ENCODE measurements at regions not wholly inside any gene's neighbourhood (a gene's known extent, or its start where the extent isn't known, plus 50 kb on each side); places are given as distances from the start of the nearest gene placed in this dataset.

DNA sequence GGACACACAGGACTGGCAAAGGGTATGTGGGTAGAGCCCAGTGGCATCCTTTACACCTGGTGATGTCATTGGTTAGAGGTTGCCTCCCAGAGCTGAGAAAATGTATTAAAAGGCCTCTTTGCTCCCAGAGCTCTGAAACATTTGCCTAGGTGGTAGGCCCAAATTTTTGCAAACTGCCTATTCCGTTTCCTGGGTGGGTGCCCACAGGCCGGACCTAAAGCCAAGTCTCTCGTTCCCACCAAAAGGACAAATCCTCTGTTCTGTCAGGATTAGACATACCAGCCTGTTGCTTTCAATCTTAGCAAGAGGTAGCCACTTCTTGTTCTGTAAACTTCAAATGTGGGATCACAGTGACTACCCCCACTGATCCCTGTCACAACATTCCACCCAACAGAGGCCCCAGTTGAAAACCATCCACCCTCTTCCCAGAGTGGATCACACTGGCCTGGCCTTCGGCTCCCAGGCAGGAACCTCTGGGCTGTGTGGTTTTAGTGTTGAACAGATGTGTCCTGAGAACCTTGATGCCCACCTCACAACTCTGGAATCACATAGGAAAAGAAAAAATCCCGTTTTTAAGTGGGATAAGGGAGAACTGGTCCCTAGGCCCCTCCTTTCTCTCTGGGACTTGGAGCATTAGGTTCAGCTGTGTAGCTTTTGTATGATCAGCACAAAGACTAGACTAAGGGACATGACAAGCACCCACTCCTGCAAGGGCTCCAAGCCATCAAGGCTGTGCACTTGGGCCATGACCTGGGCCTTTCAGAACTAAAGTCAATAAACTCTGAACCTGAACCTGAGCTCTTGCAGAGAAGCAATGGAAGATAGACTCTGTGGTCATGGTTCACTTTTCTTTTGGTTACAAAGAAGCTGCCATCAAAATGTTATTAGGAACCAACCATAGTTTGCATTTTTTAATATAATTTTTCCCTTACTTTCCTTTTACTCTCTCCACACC, 211.3 kb downstream of the CYP26B1 start:
- no peaks in the 10 kb centered on the region for H3K9me3 ChIP-seq (ENCODE audit: low read length)
- TF ChIP-seq SMC3 (conservative IDR thresholded peaks at IDR 0.05; ENCODE audit: poor library complexity) = no peak
- TF ChIP-seq, protein P1, sequence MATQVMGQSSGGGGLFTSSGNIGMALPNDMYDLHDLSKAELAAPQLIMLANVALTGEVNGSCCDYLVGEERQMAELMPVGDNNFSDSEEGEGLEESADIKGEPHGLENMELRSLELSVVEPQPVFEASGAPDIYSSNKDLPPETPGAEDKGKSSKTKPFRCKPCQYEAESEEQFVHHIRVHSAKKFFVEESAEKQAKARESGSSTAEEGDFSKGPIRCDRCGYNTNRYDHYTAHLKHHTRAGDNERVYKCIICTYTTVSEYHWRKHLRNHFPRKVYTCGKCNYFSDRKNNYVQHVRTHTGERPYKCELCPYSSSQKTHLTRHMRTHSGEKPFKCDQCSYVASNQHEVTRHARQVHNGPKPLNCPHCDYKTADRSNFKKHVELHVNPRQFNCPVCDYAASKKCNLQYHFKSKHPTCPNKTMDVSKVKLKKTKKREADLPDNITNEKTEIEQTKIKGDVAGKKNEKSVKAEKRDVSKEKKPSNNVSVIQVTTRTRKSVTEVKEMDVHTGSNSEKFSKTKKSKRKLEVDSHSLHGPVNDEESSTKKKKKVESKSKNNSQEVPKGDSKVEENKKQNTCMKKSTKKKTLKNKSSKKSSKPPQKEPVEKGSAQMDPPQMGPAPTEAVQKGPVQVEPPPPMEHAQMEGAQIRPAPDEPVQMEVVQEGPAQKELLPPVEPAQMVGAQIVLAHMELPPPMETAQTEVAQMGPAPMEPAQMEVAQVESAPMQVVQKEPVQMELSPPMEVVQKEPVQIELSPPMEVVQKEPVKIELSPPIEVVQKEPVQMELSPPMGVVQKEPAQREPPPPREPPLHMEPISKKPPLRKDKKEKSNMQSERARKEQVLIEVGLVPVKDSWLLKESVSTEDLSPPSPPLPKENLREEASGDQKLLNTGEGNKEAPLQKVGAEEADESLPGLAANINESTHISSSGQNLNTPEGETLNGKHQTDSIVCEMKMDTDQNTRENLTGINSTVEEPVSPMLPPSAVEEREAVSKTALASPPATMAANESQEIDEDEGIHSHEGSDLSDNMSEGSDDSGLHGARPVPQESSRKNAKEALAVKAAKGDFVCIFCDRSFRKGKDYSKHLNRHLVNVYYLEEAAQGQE (IDR thresholded peaks at IDR 0.05; ENCODE audit: borderline replicate concordance) = no peak
- TF ChIP-seq MXI1 (conservative IDR thresholded peaks at IDR 0.05; ENCODE audit: poor library complexity, severe bottlenecking) = no peak
- TF ChIP-seq RAD21 (conservative IDR thresholded peaks at IDR 0.05) = no peak
- TF ChIP-seq TAF1 (IDR thresholded peaks at IDR 0.05; ENCODE audit: low read depth) = no peak
- no peak for TF ChIP-seq EZH2 (IDR thresholded peaks at IDR 0.05; ENCODE audit: borderline replicate concordance, insufficient read depth, low read length, poor library complexity, severe bottlenecking)
- TF ChIP-seq POLR2AphosphoS5 (IDR thresholded peaks at IDR 0.05) = no peak
- TF ChIP-seq EP300 (conservative IDR thresholded peaks at IDR 0.05; ENCODE audit: poor library complexity, severe bottlenecking) = no peak
- TF ChIP-seq, protein P2, sequence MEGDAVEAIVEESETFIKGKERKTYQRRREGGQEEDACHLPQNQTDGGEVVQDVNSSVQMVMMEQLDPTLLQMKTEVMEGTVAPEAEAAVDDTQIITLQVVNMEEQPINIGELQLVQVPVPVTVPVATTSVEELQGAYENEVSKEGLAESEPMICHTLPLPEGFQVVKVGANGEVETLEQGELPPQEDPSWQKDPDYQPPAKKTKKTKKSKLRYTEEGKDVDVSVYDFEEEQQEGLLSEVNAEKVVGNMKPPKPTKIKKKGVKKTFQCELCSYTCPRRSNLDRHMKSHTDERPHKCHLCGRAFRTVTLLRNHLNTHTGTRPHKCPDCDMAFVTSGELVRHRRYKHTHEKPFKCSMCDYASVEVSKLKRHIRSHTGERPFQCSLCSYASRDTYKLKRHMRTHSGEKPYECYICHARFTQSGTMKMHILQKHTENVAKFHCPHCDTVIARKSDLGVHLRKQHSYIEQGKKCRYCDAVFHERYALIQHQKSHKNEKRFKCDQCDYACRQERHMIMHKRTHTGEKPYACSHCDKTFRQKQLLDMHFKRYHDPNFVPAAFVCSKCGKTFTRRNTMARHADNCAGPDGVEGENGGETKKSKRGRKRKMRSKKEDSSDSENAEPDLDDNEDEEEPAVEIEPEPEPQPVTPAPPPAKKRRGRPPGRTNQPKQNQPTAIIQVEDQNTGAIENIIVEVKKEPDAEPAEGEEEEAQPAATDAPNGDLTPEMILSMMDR (IDR thresholded peaks at IDR 0.05; ENCODE audit: poor library complexity, severe bottlenecking) = no peak
- no peaks in the 10 kb centered on the region for H3K27me3 ChIP-seq (ENCODE audit: insufficient read depth, low read depth, low read length)
- no peak overlapping the region for H3K27ac ChIP-seq (ENCODE audit: low read length)
- H3K9ac ChIP-seq (ENCODE audit: low read length) = no peak overlapping the region
- no peaks in the 10 kb centered on the region for H3K36me3 ChIP-seq (ENCODE audit: insufficient read depth, low read length)
- no peaks in the 10 kb centered on the region for H4K20me1 ChIP-seq (ENCODE audit: insufficient read depth)
- no peak overlapping the region for H2AFZ ChIP-seq (ENCODE audit: low read depth, low read length)
- H3F3A ChIP-seq (ENCODE audit: insufficient read depth, low read length, poor library complexity, severe bottlenecking) = no peaks in the 10 kb centered on the region
- H3K79me2 ChIP-seq (replicated peaks; ENCODE audit: insufficient read depth, low read length) = no peaks in the 10 kb centered on the region
- H3K4me3 ChIP-seq (ENCODE audit: low read length) = no peak overlapping the region
- no peaks in the 10 kb centered on the region for H3K9me2 ChIP-seq (ENCODE audit: insufficient read depth, low read length)
- H3K4me2 ChIP-seq (ENCODE audit: low read length) = no peak overlapping the region

- no peaks in the 10 kb centered on the region for H3K27me3 ChIP-seq (ENCODE audit: insufficient read depth, low read depth, low read length)
- H3K4me2 ChIP-seq (ENCODE audit: low read length) = no peak overlapping the region
- no peaks in the 10 kb centered on the region for H3K36me3 ChIP-seq (ENCODE audit: insufficient read depth, low read length)
- H3K27ac ChIP-seq (ENCODE audit: low read length) = no peak overlapping the region
- no peaks in the 10 kb centered on the region for H4K20me1 ChIP-seq (ENCODE audit: insufficient read depth)
- H2AFZ ChIP-seq (ENCODE audit: low read depth, low read length) = no peak overlapping the region
- no peaks in the 10 kb centered on the region for H3K79me2 ChIP-seq (replicated peaks; ENCODE audit: insufficient read depth, low read length)
- H3F3A ChIP-seq (ENCODE audit: insufficient read depth, low read length, poor library complexity, severe bottlenecking) = no peaks in the 10 kb centered on the region
- no peak overlapping the region for H3K9ac ChIP-seq (ENCODE audit: low read length)
- no peak for TF ChIP-seq TAF1 (IDR thresholded peaks at IDR 0.05; ENCODE audit: low read depth)
- no peaks in the 10 kb centered on the region for H3K9me2 ChIP-seq (ENCODE audit: insufficient read depth, low read length)
- no peak overlapping the region for H3K4me3 ChIP-seq (ENCODE audit: low read length)
- H3K9me3 ChIP-seq (ENCODE audit: low read length) = no peaks in the 10 kb centered on the region
These were observed 212.3 kb downstream of the CYP26B1 start for GRCh38 chr2:71935262-71935848.

Data from neural cell (in vitro differentiated cells).